GM23248 (cell line): ENCODE measurements at regions not wholly inside any gene's neighbourhood (a gene's known extent, or its start where the extent isn't known, plus 50 kb on each side); places are given as distances from the start of the nearest gene placed in this dataset.
"Not testable (repeated sequence)": the region's sequence is repeated elsewhere in the genome, so short reads cannot be mapped to it uniquely, and the experiment has no call there.

Experiments used
- EZH2 ChIP-seq: fragments of 200-600 bp; sonication (generic); IDR thresholded peaks from 2 replicates; pipeline ENCODE4 v1.6.1; 2018; ENCODE audit warnings: antibody characterized with exemption, mild to moderate bottlenecking; ENCODE audit not compliant: insufficient read depth, poor library complexity, severe bottlenecking
- EZH2phosphoT487 ChIP-seq: fragments of 200-600 bp; sonication (generic); IDR thresholded peaks from 2 replicates; pipeline ENCODE4 v1.6.1; 2018; ENCODE audit warnings: antibody characterized with exemption, moderate library complexity, mild to moderate bottlenecking, low read depth; ENCODE audit not compliant: insufficient read depth

DNA sequence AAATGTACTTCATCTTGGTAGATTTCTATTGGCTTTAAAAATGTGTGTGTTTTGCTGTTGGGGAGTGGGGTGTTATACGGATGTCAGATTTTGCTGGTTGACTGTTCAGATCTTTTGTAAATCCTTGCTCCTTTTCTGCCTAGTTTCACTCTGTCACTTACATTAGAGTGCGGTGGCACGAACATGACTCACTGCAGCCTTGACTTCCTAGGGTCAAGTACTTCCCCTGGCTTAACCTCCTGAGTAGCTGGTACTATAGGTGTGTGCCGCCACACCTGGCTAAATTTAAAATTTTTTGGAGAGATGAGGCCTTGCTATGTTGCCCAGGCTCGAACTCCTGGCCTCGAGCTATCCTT is 54.0 kb downstream of the VPREB1 start:
- TF ChIP-seq EZH2, EZH2phosphoT487: not testable (repeated sequence)
